AG04450 (cell line): ENCODE measurements at regions not wholly inside any gene's neighbourhood (a gene's known extent, or its start where the extent isn't known, plus 50 kb on each side); places are given as distances from the start of the nearest gene placed in this dataset.

ENCODE experiments used
- CTCF ChIA-PET: fragments of 300-600, 350-600 bp; formaldehyde crosslinking; extraction: SDS; loops from one replicate; lab custom pipeline; 2022; ENCODE audit warnings: antibody characterized with exemption, inconsistent platforms; lab: Charles Lee
- POLR2A ChIA-PET: fragments of 350-600 bp; formaldehyde crosslinking; extraction: SDS; loops from one replicate; lab custom pipeline; 2021; ENCODE audit warnings: antibody characterized with exemption, inconsistent platforms; lab: Yijun Ruan, JAX
- DNase-seq: peaks from one replicate; pipeline ENCODE4 v3.0.0-alpha.2; 2011; ENCODE audit warnings: low read depth, low spot score
- H3K27ac ChIP-seq: one replicate; pipeline ENCODE4 v1.5.1; 2012; ENCODE audit warnings: low read depth, low read length, control low read depth
- H3K27me3 ChIP-seq: one replicate; pipeline ENCODE4 v1.6.0; 2012; ENCODE audit warnings: low read length; ENCODE audit not compliant: control insufficient read depth, insufficient read depth
- H3K4me3 ChIP-seq: 2 replicates; pipeline ENCODE4 v1.5.1; 2011; ENCODE audit warnings: mild to moderate bottlenecking, low read depth, low read length, control low read depth
- H3K9me3 ChIP-seq: 2 replicates; pipeline ENCODE4 v1.5.1; 2012; ENCODE audit warnings: low read length; ENCODE audit not compliant: control insufficient read depth, insufficient read depth
- TF ChIP-seq, protein P1 (sequence below): IDR thresholded peaks from 2 replicates; pipeline ENCODE4 v1.5.1; 2011; ENCODE audit warnings: low read depth, low read length, control low read depth, inconsistent platforms

DNA sequence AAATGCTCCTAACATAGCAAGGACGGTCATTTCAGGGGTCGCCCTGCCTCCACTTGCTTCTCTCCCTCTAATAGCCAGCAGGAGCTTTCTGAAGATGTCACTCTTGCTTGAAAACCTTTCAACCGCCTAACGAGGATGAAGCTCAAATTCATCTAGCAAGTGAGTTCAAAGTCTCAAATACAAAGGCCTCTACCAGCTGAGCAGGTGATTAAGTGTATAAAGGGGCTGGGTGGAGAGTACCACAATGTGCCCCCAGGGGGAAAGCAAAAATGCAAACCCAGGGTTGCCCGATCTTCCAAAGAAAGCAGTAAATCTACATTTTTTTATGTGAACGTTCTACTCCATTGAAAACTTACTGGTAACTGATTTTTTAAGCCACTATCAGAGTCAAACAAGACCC lies 50.4 kb upstream of the GRIP2 start:
- ChIA-PET CTCF (no interaction called here), POLR2A (no interaction called here)
- Histone ChIP-seq H3K27me3 (peaks cover 11% of the 10 kb centered on the region), H3K27ac (no peak overlapping the region), H3K9me3 (no peaks in the 10 kb centered on the region), H3K4me3 (no peak overlapping the region)
- TF ChIP-seq, protein P1, sequence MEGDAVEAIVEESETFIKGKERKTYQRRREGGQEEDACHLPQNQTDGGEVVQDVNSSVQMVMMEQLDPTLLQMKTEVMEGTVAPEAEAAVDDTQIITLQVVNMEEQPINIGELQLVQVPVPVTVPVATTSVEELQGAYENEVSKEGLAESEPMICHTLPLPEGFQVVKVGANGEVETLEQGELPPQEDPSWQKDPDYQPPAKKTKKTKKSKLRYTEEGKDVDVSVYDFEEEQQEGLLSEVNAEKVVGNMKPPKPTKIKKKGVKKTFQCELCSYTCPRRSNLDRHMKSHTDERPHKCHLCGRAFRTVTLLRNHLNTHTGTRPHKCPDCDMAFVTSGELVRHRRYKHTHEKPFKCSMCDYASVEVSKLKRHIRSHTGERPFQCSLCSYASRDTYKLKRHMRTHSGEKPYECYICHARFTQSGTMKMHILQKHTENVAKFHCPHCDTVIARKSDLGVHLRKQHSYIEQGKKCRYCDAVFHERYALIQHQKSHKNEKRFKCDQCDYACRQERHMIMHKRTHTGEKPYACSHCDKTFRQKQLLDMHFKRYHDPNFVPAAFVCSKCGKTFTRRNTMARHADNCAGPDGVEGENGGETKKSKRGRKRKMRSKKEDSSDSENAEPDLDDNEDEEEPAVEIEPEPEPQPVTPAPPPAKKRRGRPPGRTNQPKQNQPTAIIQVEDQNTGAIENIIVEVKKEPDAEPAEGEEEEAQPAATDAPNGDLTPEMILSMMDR = no peak
- no peak for DNase-seq

DNA sequence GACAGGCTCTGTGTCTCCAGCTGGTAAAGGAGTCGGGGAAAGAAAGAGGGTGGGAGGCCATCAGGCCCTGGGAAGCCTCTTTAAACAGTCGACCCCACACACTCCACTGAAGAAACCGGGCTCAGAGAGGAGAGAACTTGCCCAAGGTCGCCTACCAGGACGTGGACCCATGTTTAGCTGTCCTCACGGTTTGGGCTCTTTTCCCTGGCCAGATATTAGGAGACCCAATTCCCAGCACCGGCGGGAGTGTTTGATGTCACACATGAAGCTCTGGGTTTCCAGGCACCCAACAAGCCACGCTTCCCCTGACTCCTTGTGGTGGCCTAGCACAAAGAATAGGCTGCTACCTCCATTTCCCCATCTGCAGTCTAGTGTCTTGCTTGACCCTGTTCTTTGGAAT lies 52.2 kb upstream of the GRIP2 start:
- peaks cover 8% of the 10 kb centered on the region for H3K27me3 ChIP-seq
- no peak for DNase-seq
- no peak overlapping the region for H3K27ac ChIP-seq
- TF ChIP-seq, protein P1 = no peak
- no peak overlapping the region for H3K4me3 ChIP-seq
- H3K9me3 ChIP-seq = no peaks in the 10 kb centered on the region
- ChIA-PET POLR2A (no interaction called here), CTCF (no interaction called here)

DNA sequence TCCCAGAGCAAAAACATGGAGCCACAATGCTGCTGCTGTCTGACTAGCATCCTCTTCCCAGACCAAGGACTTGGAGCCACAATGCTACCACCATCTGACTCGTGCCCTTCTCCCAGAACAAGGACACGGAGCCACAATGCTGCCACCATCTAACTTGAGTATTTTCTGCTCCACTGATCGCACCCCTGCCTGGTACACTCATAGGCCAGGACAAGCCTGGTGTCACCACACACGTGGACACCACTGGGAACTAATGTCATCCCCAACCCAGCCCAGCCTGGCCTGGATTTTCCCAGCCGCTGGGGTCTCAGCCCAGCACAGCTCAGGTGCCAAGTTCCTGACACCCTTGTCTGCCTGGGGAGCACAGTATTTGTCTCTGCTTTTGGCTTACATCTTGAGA lies 52.7 kb upstream of the GRIP2 start:
- ChIA-PET CTCF (no interaction called here), POLR2A (no interaction called here)
- no peak for DNase-seq
- Histone ChIP-seq H3K27me3 (peaks cover 8% of the 10 kb centered on the region), H3K27ac (no peak overlapping the region), H3K9me3 (no peaks in the 10 kb centered on the region), H3K4me3 (no peak overlapping the region)
- TF ChIP-seq, protein P1 = no peak

DNA sequence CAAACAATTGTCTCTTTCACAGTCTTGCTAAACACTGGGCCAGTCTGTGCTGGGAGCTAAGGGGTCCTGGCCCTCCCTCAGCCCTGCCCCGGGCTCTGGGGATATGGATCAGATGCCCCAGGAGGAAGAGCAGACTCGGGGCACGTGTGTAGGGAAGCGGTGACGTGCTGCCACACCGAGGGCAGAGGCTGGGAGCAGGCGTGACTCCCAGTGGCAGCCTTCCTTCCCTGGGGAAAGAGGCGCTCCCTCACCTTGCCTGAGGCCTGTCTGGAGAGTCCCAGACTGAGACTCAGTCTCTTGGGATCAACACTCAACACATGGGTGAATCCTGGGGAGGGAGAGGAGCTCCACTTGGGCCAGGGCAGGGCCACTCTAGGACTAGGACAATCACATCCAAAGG lies 54.1 kb upstream of the GRIP2 start:
- H3K27ac ChIP-seq = no peak overlapping the region
- DNase-seq = no peak
- H3K4me3 ChIP-seq = no peak overlapping the region
- CTCF ChIA-PET = no interaction called here
- peaks cover 6% of the 10 kb centered on the region for H3K27me3 ChIP-seq
- TF ChIP-seq, protein P1 = no peak
- H3K9me3 ChIP-seq = no peaks in the 10 kb centered on the region
- POLR2A ChIA-PET = no interaction called here

DNA sequence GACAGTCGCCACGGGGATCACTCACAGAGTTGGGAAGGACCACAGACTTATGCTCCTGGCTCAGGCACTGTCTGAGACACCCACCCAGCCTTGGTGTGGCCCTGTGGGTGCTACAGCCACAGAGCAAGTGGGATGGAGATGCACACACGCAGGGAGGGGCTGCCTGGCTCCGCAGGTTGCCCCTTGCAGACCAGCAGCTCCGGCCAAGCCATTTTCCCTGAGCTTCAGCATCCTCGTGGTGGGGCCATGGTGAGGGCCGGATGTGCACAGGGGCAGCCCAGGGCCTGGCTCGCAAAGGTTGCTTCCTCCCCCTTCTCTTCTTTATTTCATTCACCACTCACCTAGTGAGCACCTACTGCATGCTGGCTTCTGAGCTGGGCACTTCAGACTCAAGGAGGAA lies 55.4 kb upstream of the GRIP2 start:
- TF ChIP-seq, protein P1 = no peak
- Histone ChIP-seq H3K9me3 (no peaks in the 10 kb centered on the region), H3K27ac (no peak overlapping the region), H3K27me3 (peaks cover 11% of the 10 kb centered on the region), H3K4me3 (no peak overlapping the region)
- CTCF ChIA-PET = interaction anchor here (0.8 to 1.3 kb wide), 2 partner anchors 8 to 392 kb away, joined by 4 to 5 read pairs; no protein-coding TSS in a partner anchor
- DNase-seq = no peak
- POLR2A ChIA-PET = no interaction called here
